HG03432 (cell line): ENCODE measurements at regions not wholly inside any gene's neighbourhood (a gene's known extent, or its start where the extent isn't known, plus 50 kb on each side); places are given as distances from the start of the nearest gene placed in this dataset.
A peak's percentile ranks its signal among the peaks of the same experiment; 100 is the strongest.
"Not testable (repeated sequence)": the region's sequence is repeated elsewhere in the genome, so short reads cannot be mapped to it uniquely, and the experiment has no call there.

Experiments used
- ATAC-seq: cut with Tn5 transposase; IDR thresholded peaks from one replicate; pipeline ENCODE4 v1.9.1; 2021; ENCODE audit warnings: mild to moderate bottlenecking, moderate library complexity; ENCODE audit not compliant: unreplicated experiment

GRCh38 chr16:10312784-10313724 lies 72.8 kb upstream of the ATF7IP2 start:
- ATAC-seq = peak; percentile 88

- no peak for ATAC-seq
Measured at GRCh38 chr16:10314317-10314716, 71.5 kb upstream of the ATF7IP2 start.

- ATAC-seq = no peak
Measured at GRCh38 chr16:10314811-10315210, 71.0 kb upstream of the ATF7IP2 start.

GRCh38 chr16:10317425-10318001 lies 68.3 kb upstream of the ATF7IP2 start:
- no peak for ATAC-seq

GRCh38 chr16:10318798-10319500 lies 66.9 kb upstream of the ATF7IP2 start:
- no peak for ATAC-seq

DNA sequence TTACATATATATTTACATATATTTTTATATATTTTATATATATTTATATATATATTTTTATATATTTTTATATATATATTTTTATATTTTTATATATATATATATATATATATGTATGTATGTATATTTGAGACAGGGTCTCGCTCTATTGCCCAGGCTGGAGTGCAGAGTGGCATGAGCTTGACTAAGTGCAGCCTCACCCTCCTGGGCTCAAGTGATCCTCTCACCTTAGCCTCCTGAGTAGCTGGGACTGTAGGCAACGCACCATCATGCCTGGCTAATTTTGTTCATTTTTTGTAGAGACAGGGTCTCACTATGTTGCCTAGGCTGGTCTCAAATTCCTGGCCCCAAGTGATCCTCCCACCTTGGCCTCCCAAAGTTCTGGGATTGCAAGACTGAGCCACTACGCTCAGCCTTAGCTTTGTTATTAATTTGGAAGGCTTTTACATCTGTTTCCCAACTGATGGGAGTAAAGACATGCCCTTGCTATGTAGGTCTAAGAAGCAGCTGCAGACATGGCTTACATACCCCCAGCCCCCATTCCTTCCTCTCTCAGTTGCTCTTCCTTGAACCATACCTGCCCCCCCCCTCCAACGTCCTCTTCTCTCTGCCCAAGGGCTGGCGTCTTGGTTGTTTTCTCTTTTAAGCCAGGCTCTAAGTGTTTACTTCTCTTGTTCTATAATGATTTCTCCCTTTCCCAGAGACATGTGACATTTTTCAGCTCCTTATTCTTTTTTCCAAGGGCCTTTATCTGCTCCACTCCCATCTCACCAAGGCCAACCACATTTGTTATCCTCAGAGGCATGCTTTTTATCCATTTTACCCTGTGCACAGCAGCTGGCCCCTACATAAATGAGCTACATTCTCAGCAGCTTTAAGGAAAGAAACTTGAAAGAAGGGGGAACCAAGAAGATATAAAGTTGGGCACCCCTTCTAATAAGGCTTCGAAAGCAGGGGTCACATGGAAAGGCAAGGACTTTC lies 64.2 kb upstream of the ATF7IP2 start:
- ATAC-seq = no peak

GRCh38 chr16:10322723-10323527 lies 62.9 kb upstream of the ATF7IP2 start:
- no peak for ATAC-seq

DNA sequence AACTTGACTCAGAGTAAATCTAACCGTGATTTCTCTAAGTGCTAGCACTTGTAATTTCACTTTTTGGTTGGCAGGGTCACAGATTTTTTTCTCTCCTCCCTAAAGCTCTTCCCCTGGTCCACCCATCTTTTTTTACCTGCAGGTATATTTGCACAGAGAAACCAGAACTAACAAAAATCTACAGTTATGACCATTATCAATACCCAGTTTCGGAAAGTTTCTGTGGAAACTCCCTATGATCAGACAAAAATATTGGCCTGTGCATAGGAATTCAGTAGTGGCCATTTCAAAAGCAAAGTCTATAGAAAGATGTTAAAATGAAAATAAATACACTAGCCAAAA lies 62.4 kb upstream of the ATF7IP2 start:
- no peak for ATAC-seq

GRCh38 chr16:10324210-10324609 lies 61.7 kb upstream of the ATF7IP2 start:
- ATAC-seq = no peak

- no peak for ATAC-seq
Measured at GRCh38 chr16:10325783-10326543, 59.9 kb upstream of the ATF7IP2 start.

- no peak for ATAC-seq
Measured at GRCh38 chr16:10326647-10327046, 59.2 kb upstream of the ATF7IP2 start.

DNA sequence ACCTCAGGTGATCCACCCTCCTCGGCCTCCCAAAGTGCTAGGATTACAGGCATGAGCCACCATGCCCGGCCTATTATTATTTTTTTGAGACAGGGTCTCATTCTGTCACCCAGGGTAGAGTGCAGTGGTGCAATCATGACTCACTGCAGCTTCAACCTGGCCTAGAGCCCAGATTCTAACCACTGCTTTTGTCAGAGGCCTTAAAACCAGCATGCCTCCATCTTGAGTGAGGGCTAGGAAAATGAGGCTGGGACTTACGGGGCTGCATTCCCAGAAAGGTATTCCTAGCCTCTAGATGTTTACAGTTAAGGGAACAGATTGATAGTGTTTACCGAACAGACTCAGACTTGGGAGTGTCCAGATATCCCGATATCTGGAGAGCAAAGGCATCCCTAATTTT lies 57.6 kb upstream of the ATF7IP2 start:
- not testable (repeated sequence) for ATAC-seq

- no peak for ATAC-seq
Measured at GRCh38 chr16:10332241-10332640, 53.6 kb upstream of the ATF7IP2 start.

- ATAC-seq = no peak
Measured at GRCh38 chr16:10332775-10333174, 53.1 kb upstream of the ATF7IP2 start.

DNA sequence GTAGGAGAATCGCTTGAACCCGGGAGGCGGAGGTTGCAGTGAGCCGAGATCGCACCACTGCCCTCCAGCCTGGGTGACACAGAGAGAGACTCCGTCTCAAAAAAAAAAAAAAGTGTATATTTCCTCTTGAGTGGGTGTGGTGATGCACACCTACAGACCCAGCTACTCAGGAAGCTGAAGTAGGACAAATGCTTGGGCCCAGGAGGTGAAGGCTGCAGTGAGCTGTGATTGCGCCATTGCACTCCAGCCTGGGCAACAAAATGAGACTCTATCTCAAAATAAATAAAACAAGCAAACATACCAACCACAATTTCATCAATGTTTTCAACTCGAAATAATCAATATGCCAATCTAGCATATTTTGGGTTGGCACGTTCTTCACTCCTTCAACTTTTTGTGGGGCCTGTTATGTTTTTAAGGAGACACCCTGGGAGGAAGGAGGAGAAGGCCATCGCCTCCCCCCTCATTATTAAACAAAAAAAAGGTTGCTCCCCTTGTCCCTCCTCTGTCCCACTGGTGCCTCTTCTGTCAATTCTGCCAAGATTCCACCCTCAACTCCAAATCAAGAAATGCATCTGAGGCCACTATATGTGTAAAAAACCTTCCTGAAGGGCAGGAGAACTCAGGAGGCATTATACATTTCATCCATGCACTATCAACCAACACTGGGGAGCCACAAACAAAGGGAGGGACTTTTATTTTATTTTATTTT lies 52.4 kb upstream of the ATF7IP2 start:
- no peak for ATAC-seq

- no peak for ATAC-seq
Measured at GRCh38 chr16:10335681-10336080, 50.2 kb upstream of the ATF7IP2 start.
